HG03439 (cell line): ENCODE measurements at regions not wholly inside any gene's neighbourhood (a gene's known extent, or its start where the extent isn't known, plus 50 kb on each side); places are given as distances from the start of the nearest gene placed in this dataset.
"Not testable (repeated sequence)": the region's sequence is repeated elsewhere in the genome, so short reads cannot be mapped to it uniquely, and the experiment has no call there.

Experiments
- ATAC-seq: cut with Tn5 transposase; IDR thresholded peaks from one replicate; pipeline ENCODE4 v1.9.1; 2021; ENCODE audit warnings: mild to moderate bottlenecking, moderate library complexity; ENCODE audit not compliant: unreplicated experiment

DNA sequence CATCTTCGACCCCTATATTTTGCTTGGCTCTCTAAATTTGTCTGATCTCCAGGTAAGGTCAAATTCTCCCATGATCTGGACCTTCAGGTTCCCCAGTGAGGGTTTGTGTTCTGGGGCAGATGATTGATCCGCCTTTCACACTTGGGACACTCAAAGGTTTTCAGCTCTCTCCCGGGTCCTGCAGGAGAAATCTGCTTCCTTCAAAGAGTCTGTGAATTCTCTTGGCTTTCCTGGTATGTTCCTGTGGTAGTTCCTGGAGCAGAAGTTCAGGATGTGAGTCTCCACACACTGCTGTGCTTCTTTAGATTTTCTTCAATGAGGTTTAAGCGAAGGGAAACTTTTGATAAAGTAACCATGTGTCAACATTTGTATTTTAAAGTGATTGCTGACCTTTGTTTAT lies 318.0 kb downstream of the TAF11L14 start:
- no peak for ATAC-seq

DNA sequence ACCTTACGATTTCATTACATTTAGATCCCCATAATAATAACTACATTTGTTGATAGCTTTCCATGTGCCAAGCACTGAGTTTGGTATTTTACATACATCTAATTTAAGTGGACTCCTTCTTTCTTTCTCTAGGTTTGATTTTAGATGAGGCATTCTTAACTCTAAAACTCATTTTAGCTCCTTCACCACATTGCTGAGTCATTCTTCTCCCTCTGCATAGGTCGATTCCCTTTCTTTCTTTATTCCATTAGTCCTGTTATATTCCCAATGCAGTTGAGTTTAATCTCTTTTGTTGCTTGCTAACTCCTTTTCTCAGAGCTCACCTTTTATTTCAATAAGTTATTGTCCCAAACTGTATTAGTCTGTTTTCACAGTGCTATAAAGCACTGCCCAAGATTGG lies 329.8 kb downstream of the TAF11L14 start:
- no peak for ATAC-seq

DNA sequence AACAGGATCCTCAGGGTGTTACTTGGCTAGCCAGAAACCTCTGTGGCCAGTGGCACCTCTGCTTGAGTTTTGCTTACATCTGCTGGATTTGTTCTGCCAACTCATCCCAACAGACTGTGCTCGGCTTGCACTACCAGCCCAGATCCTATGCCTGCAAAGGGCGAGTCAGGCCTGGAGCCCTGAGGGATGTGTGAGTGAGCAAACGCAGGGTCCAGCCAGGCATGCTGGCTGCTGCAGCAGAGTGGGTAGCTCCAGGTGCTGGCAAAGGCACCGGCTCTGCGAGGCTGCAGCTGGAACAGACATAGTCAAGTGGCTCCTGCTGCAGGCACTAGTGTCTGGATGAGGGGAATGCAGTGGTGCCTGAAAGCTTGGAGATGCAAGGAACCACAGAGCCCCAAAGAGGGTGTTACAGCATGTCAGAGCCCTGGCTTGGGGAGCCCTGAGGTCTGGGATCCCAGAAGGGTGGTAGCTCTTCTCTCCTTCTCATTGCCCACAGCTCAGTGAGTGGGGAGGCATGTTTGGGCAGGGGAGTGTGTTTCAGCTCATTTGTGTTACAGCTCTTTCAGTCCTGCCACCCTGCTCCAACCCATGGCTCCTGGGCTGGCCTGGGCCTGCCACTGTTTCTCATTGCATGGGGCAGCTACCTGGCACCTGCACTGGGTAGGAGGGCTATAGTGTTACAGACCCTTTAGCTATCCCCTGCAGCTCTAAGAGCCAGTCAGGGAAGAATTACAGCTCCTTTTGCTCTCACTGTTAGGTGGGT lies 332.6 kb downstream of the TAF11L14 start:
- ATAC-seq = no peak

DNA sequence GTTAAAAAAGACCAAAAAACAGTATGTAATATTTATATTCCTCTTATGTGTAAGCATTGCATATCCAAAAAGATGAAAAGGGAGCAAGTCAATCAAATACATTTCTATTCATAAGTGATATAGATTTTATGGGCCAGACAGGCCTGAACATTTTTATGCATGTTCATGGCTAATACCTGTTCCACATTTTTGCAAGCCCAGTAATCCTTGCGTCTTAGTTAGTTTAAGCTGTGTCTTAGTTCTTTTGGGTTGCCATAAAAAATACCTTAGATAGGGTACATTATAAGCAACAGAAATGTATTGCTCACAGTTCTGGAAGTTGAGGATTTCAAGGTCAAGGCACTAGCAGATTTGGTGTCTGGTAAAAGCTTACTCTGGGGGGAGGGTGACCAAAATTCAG lies 342.1 kb downstream of the TAF11L14 start:
- no peak for ATAC-seq

DNA sequence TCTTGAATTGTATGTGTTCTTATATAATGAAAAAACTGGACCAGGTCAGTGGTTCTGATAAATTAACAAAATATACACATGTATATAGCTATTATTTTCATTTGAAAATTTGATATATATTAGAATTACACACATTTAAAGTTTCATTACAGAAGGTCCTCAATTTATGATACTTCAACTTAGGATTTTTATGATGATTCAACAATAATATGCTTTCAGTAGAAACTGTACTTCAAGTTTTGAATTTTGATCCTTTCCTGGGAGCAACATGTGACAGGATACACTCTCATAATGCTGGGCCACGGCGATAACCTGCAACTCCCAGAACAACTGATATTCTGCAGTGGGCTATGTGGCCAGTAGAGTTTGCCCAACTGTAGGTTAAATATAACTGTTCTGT lies 344.7 kb downstream of the TAF11L14 start:
- ATAC-seq = no peak

DNA sequence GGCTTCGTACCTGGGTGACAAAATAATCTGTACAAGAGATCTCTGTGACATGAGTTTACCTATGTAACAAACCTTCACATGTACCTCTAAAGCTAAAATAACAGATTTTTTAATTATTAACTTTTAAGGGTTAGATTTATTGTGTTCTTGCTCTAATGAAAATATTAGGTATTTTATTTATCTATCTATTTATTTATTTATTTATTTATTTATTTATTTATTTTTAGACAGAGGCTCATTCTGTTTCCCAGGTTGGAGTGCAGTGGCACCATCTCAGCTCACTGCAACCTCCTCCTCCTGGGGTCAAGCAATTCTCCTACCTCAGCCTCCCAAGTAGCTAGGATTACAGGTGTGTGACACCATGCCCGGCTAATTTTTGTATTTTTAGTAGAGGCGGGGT lies 348.4 kb downstream of the TAF11L14 start:
- not testable (repeated sequence) for ATAC-seq

DNA sequence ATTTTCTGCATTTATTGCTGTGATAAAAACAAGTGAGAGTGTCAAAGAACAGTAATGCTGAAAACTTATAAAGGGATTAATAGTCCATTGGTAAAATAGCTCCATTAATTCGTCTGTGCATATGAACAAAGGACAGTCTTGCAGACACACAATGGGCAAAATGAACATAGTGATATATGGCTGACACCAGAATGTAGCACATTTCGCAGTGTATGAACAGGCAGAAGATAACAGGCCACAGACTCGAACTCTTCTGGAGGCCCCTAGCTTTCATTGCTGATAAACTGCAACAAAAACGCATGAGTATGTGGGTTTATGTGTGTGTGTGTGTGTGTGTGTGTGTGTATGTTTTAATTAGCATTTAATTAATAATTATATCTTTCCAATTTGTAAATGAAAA lies 354.8 kb downstream of the TAF11L14 start:
- no peak for ATAC-seq

DNA sequence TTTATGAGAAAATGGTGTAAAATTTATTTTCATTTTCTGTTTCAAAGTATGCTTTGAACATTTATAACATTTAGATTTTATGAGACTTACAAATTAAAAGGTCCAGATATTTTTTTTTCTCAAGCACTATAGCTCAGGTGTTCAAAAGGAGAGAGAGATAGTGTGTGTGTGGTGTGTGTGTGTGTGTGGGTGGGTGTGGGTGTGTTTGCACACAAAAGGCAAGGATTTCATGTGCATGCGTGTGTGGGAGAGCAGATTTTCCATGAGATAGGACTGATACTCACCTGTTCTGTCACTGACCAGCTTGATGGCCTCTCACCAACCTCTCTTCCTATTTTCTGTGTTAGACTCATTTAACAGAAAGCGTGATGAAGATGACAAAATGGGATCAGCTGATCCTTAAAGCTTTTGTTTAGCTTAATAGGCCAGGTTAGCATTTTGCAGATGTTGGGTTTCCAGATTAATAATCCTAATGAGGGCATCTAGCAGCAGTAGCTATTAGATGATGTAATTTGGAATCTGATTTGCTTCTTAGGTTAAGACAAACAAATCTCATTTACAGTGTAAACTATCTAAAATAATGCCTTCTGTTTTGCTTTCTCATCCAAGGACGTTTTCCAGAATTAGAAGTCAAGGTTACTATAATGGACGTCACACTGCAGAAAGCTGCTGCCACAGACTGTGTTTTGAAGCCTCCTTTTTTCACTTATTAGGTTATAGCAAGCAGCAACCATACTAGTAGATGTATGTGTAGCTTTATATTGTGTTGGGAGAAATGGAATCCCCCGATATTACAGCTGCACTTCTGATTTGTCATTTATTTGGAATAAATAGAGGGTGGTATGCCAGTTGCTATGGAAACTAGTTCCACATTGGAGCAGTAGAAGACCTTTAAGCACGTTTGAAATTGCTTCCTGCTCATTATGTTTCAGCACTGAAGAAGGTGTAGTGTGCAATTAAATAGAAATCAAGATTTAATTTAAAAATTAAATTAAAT lies 355.6 kb downstream of the TAF11L14 start:
- no peak for ATAC-seq

DNA sequence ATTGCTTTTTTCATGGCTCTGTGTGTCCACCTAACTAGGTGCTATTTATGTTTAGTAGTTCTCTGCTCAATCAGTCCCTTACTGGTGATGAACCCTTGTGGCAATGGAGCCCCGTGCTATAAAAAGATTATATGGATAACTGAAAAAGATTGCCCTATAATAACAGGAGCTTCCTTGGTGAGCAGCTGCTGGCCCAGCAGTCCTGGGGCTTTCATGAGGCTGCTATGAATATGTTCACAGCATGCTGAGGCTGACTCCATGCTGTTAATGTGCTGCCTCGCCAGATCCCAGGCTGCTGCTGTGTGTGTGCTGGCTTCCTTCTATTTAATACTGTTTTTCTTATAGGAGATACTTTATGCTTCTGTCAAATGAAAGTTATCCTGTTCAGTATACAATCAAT lies 357.5 kb downstream of the TAF11L14 start:
- ATAC-seq = no peak

DNA sequence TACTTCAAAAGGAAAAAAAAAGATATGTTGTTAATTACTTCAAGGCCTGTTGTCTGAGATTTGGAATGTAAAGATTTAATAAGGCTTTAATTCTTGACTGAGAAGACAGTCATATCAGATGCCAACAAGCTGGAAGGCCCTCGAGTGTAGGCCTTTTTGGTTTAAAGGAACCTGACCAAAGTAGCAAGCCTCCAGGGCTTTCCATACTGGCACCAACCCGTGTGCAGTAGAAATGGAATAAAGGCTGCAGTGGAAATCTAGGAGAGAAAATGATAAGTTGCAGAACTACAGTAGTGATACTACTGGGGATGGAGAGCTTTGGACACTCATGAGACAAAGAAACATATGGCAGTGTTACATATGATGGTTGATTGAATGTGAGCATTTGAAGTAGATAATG lies 358.0 kb downstream of the TAF11L14 start:
- ATAC-seq = no peak

DNA sequence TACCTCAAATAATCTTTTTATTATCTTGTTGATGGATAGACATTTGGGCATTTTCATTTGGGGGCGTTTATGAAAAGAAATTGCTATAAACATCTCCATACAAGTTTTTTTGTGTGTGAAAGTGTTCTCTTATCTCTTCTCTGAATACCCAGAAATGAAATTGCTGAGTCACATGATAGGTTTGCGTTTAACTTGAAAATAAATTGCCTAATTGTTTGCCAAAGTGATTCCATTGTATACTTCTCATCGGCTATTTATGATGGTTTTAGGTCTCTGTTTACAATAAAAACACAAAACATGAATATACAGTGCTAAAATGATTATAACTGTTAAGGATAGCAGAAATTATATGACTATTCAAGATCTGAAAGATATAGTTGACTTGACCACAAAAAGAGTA lies 361.7 kb downstream of the TAF11L14 start:
- no peak for ATAC-seq

DNA sequence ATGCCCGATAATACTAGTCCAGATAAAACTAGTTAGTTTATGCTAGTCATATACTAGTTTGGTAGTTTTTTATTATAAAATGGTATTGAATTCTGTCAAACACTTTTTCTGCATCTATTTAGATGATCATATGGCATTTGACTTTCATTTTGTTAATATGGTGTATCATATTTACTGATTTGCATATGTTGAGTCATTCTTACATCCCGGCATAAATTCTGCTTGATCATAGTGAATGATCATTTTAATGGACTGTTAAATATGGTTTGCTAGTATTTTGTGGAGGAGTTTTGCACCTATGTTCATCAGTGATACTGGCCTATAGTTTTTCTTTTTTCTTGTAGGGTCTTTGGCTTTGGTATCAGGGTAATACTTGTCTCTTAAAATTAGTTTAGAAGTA lies 365.6 kb downstream of the TAF11L14 start:
- no peak for ATAC-seq

DNA sequence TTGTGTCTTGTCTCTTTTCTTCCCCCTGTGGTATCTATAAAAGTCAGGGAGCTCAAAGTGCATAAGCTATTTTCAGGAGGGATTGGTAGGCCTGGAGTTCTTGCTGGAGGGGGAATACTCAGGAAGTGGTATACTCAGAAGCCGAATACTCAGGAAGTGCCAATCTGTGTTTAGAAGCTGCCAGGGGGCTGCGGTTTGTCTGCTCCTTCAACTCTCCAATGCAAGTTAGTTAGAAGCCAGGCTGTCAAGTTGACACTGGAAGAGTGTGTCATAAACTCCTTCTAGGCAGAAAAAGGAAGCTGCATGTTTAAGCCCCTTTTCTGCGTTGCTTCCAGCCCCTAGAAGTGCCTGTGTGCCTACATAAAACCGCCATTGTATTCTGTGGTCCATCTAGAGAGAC lies 366.5 kb downstream of the TAF11L14 start:
- ATAC-seq = no peak

DNA sequence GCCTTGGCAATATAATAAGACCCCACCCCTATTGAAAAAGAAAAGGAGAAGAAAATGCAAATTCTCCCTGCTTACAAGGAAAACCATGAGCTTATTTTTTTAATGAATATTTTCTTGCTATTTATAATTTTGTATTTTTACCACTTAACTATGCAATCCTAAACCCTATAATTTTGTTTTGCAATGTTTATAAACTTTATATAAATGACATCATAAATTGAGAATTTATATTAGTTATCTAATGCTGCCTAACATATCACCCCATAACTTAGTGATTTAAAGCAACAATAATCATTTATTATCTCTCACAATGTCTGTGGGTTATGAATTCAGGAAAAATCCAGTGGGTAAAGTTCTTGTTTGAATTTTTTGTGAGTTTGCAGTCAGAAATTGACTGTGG lies 369.1 kb downstream of the TAF11L14 start:
- ATAC-seq = no peak

DNA sequence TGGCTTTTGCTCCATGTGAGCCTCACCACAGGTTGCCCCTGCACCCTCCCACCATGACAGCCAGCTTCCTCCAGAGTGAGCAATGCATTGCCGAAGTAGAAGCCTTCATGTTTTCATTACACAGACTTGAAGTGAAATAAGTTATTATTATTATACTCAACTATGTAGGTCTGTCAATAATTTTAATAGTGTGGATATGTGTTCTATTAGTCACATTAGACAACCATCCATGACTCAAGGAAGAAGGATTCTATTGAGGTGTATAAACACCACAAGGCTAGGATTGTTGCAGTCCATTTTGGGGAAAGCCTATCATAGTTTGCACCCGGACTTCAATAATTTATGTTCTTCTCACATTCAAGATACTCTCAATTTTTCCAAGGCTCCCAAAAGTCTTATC lies 369.5 kb downstream of the TAF11L14 start:
- ATAC-seq = no peak

DNA sequence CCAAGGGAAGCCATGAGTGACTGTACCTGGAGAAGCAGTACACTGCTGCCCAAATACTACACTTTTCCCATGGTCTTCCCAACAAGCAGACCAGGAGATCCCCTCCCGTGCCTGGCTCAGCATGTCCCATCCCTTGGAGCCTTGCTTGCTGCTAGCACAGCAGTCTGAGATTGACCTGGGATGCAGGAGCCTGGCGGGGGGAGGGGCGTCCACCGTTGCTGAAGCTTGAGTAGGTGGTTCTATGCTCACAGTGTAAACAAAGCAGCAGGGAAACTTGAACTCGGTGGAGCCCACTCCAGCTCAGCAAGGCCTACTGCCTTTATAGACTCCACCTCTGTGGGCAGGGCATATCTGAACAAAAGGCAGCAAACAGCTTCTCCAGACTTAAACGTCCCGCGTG lies 372.0 kb downstream of the TAF11L14 start:
- ATAC-seq = not testable (repeated sequence)

DNA sequence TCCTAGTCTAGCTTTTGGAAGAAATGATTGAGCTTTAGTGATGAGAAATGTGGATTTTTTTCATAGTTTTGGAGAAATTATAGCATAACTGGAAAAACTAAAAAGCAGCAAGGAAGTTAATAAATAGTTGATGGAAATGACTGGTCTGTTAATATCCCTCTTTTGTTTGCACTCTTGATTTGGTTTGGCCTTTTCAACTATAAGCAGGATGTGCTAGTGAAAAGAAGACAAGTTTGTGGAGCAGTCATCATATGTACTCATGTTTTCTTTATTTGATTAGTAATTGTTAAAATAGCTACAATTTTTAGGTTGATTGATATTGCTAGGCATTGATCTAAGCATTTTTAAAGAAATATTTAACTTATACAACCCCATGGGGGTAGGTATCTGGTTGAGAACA lies 374.7 kb downstream of the TAF11L14 start:
- no peak for ATAC-seq

DNA sequence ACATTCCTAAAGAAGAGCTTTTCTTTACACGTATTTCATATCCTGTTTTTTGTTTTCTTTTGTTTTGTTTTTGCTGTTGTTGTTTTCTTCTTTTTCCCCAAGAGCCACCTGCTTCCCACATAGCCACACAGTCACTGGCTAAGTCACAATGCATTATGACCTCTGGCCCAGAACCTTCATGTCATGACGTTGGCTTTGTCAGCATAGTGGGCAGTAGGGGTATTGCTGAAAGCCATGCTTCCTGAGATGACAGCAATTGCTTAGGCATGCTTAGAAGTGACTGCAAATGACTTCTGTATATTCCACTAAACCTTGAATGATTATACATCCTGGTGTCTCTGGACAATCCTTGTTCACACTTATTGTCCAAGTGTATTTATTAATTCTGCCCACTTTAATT lies 375.8 kb downstream of the TAF11L14 start:
- ATAC-seq = no peak

DNA sequence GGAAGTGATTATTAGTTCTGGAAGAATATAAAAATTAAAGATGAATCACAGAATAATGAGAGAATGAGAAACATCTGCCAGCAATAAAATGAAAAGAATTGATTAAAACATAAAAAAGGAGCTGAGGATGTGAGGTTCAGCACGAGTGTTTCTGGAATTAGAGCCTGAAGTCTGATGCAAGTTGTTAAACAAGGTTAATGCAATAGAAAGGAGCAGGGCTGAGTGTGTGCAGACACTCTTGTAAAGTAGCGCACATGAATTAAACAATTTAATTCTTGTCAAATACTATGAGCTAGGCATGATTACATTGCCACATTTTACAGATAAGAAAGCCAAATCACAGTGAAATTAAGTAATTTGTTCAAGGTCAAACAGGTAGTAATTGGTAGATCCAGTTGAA lies 384.2 kb downstream of the TAF11L14 start:
- no peak for ATAC-seq

DNA sequence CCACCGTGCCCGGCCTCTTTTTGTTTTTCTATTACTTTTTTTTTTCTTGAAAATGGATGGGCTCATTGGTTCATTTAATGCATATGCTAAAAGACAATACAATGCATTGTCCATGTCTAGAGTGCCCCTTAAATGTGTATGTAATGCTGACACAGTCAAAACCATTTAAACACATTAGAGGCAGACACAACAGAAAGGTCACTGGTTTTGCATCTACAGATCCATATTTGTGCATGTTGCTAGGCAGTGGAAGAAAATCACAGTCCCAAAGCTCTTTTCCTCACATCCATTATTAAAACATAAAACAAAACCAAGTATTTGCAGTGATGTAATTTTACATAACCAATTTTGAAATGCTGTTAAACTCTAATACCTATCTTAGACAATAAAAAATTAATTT lies 389.0 kb downstream of the TAF11L14 start:
- ATAC-seq = no peak

DNA sequence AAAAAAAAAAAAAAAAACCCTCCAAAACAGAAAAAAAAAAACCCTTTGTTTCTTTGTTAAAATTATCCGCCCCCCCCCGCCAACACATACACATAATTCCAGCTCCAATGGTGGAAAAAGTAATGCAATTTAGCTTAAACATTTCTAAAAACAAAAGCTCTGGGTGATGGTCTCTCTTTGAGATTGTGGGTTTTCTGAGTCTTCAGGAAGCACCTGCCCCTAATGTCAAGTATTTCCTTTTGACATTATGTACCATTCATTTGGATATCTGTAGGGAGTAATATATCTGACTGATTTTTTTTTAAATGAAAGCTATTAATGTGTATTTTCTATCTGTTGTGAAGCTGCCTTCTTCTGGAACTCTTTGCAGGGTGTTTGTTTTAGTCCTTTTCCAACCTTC lies 389.7 kb downstream of the TAF11L14 start:
- no peak for ATAC-seq

DNA sequence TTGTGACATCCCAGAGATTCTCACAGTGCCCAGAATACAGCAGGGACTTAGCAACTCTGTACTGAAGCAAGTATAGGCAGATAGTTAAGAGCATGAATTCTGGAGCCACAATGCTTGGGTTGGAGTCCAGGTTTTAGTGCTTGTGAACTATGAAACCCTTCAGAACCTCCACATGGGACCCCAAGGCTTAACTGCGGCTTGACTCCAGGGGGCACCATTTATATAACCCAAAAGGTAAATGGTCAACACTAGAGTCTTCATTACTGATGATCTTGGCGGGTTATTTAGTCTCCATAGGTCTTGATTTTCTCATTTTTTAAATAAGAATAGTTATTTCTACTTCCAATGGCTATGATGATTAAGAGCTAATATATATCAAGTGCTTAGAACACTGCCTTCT lies 390.3 kb downstream of the TAF11L14 start:
- ATAC-seq = no peak
